Pancreas (tissue), 10 donors: ENCODE measurements at regions not wholly inside any gene's neighbourhood (a gene's known extent, or its start where the extent isn't known, plus 50 kb on each side); places are given as distances from the start of the nearest gene placed in this dataset.
"Not testable (repeated sequence)": the region's sequence is repeated elsewhere in the genome, so short reads cannot be mapped to it uniquely, and the experiment has no call there.

Experiments used
- ATAC-seq, 4 donors: fragments of 200-7000 bp; cut with Tn5 transposase; one replicate each; pipeline versions ENCODE4 v1.8.0 to v1.9.1; 2020; ENCODE audit warnings: mild to moderate bottlenecking in 4 of 4, moderate library complexity in 4 of 4
- DNase-seq, 6 donors: peaks; one replicate each; pipeline ENCODE4 v3.0.0-alpha.2; 2020
- FAIRE-seq: peaks from 2 replicates; lab custom pipeline; 2012; peaks lifted over from hg19 to GRCh38; lab: Jason Lieb, UNC
- H3K27ac ChIP-seq, 4 donors: fragments of 200-600 bp; sonication (generic); 1 replicate in 3 of 4; 2 replicates in 1 of 4; pipeline versions ENCODE4 v1.5.0 to v1.8.0; 2020
- H3K27me3 ChIP-seq, 4 donors: fragments of 200-600 bp; one replicate each; pipeline ENCODE4 v1.8.0; 2021
- H3K36me3 ChIP-seq, 3 donors: fragments of 200-600 bp; sonication (generic) in 1 of 3; one replicate each; pipeline versions ENCODE4 v1.5.0 to v1.8.0; 2020 to 2021
- H3K4me1 ChIP-seq, 3 donors: fragments of 200-600 bp; one replicate each; pipeline ENCODE4 v1.8.0; 2021
- H3K4me3 ChIP-seq, 4 donors: fragments of 200-600 bp; sonication (generic) in 2 of 4; one replicate each; pipeline versions ENCODE4 v1.5.0 to v1.8.0; 2020 to 2021
- H3K9me3 ChIP-seq, 4 donors: fragments of 200-600 bp; one replicate each; pipeline ENCODE4 v1.8.0; 2021
- CTCF ChIP-seq, 4 donors: fragments of 200-600 bp; sonication (generic) in 3 of 4; IDR thresholded peaks; one replicate each; pipeline versions ENCODE4 v1.5.0 to v1.8.0; 2021; ENCODE audit warnings: antibody characterized with exemption in 4 of 4
- WGBS, 2 donors: extraction: QIAGEN DNeasy Blood & Tissue Kit; methylation state at CpG; one replicate each; pipeline ENCODE4 v1.1.7; 2013; 5-methylcytosine and 5-hydroxymethylcytosine counted together
- intact Hi-C, 3 donors: fragments of 100-400 bp; cut with DNase I; formaldehyde crosslinking; loops; one replicate each; pipeline versions ENCODE4 v1.11.1 to v1.14.2; 2022
- donor health status: healthy with polysubstance abuse.
- donor health status: DM: no; HTN: no; CAD: no; lungs with moderate emphysema.
- donor health status: DM: no; HTN: no; CAD: no.
- donor health status: control.
- donor health status: control.
- donor health status: Bipolar disorder and iron deficiency.
- donor health status: DM: yes; HTN: yes; CAD: no.
- donor health status: DM: no; HTN: no; CAD: no.
- donor health status: DM: no; HTN: no; CAD: no.
- donor health status: DM: yes; HTN: yes; CAD: no.

GRCh38 chr1:5682626-5683225, 309.5 kb downstream of the NPHP4 start:
- 55 to 70% methylated on average over 16 of the region's 16 CpGs for WGBS, 2 donors
- H3K4me3 ChIP-seq, result no peak overlapping the region
- TF ChIP-seq CTCF (IDR thresholded peaks at IDR 0.05), result no peak
- no peak overlapping the region for H3K27ac ChIP-seq
- no peaks in the 10 kb centered on the region for H3K27me3 ChIP-seq
- intact Hi-C loops, result no loop called here
- FAIRE-seq (no peak), ATAC-seq (no peak), DNase-seq (no peak)
- H3K9me3 ChIP-seq, result no peaks in the 10 kb centered on the region
- H3K36me3 ChIP-seq, result no peaks in the 10 kb centered on the region
- H3K4me1 ChIP-seq, result no peaks in the 10 kb centered on the region

DNA sequence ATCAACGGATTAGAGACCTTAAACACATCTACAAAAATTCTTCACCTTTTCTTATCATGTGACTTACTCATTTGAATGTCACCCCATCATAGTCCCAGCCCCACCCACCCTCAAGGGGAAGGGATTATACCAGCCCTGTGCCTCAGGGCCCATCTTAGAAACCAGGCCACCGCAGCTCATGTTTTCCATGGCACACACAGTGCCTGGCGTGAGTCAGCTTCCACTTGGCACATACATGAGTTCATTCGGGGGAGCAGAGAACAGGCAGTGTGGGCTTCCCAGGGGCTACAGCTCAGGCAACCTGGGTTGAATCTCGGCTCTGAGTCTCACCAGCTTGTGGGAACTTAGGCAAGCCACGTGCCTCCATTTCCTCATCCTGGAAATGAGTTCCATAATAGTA, 310.6 kb downstream of the NPHP4 start:
- 64 to 70% methylated on average over 6 of the region's 6 CpGs for WGBS, 2 donors

GRCh38 chr1:5680600-5680999, 311.6 kb downstream of the NPHP4 start:
- DNase-seq, result no peak
- H3K36me3 ChIP-seq, result no peaks in the 10 kb centered on the region
- no peaks in the 10 kb centered on the region for H3K9me3 ChIP-seq
- WGBS, 2 donors, result 61 to 76% methylated on average over 4 of the region's 4 CpGs
- ATAC-seq, result no peak
- no peak overlapping the region for H3K4me3 ChIP-seq
- intact Hi-C loops, result no loop called here
- TF ChIP-seq CTCF (IDR thresholded peaks at IDR 0.05), result no peak
- FAIRE-seq, result no peak
- H3K27me3 ChIP-seq, result peaks cover 0 to 7% (median 0%) of the 10 kb centered on the region in 4 donors
- H3K4me1 ChIP-seq, result no peaks in the 10 kb centered on the region
- no peak overlapping the region for H3K27ac ChIP-seq

More for the DNA sequence above, 310.6 kb downstream of the NPHP4 start:
- H3K9me3 ChIP-seq, result no peaks in the 10 kb centered on the region
- ATAC-seq (no peak), DNase-seq (no peak), FAIRE-seq (no peak)
- TF ChIP-seq CTCF (IDR thresholded peaks at IDR 0.05), result no peak
- no peaks in the 10 kb centered on the region for H3K36me3 ChIP-seq
- H3K27me3 ChIP-seq, result peaks cover 0 to 5% (median 0%) of the 10 kb centered on the region in 4 donors
- no peaks in the 10 kb centered on the region for H3K4me1 ChIP-seq
- no peak overlapping the region for H3K27ac ChIP-seq
- H3K4me3 ChIP-seq, result no peak overlapping the region
- intact Hi-C loops, result no loop called here

DNA sequence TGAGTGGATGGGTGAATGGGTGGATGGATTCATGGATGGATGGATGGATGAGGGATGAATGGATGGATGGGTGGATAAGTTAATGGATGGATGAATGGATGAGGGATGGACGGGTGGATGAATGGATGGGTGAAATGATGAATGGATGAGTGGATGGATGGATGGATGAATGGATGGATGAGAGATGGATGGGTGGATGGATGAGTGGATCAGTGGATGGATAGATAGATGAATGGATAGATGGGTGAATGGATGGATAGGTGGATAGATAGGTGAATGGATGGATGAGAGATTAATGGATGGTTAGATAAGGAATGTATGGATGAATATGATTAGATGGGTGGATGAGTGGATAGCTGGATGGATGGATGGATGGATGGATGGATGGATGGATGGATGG, 313.5 kb downstream of the NPHP4 start:
- H3K27ac ChIP-seq, result no peak overlapping the region
- no peak for ATAC-seq
- WGBS, 2 donors, result 39 to 59% methylated on average over 1 of the region's 1 CpG
- H3K36me3 ChIP-seq, result no peaks in the 10 kb centered on the region
- H3K4me1 ChIP-seq, result no peaks in the 10 kb centered on the region
- H3K4me3 ChIP-seq, result no peak overlapping the region
- no peak for TF ChIP-seq CTCF (IDR thresholded peaks at IDR 0.05)
- intact Hi-C loops, result no loop called here
- FAIRE-seq, result no peak
- H3K27me3 ChIP-seq, result peaks cover 0 to 7% (median 0%) of the 10 kb centered on the region in 4 donors
- DNase-seq, result no peak
- no peaks in the 10 kb centered on the region for H3K9me3 ChIP-seq

GRCh38 chr1:5672355-5672754, 319.9 kb downstream of the NPHP4 start:
- intact Hi-C loops, H3K27ac ChIP-seq, H3K4me3 ChIP-seq, H3K27me3 ChIP-seq, FAIRE-seq, H3K9me3 ChIP-seq, ATAC-seq, H3K4me1 ChIP-seq, H3K36me3 ChIP-seq: not testable (repeated sequence)
- DNase-seq, result peak in 1 of 6 donors; percentile 16
- WGBS, 2 donors, result 17 to 20% methylated on average over 5 of the region's 5 CpGs
